ENCODE measurements at regions not wholly inside any gene's neighbourhood (a gene's known extent, or its start where the extent isn't known, plus 50 kb on each side); places are given as distances from the start of the nearest gene placed in this dataset.

DNA sequence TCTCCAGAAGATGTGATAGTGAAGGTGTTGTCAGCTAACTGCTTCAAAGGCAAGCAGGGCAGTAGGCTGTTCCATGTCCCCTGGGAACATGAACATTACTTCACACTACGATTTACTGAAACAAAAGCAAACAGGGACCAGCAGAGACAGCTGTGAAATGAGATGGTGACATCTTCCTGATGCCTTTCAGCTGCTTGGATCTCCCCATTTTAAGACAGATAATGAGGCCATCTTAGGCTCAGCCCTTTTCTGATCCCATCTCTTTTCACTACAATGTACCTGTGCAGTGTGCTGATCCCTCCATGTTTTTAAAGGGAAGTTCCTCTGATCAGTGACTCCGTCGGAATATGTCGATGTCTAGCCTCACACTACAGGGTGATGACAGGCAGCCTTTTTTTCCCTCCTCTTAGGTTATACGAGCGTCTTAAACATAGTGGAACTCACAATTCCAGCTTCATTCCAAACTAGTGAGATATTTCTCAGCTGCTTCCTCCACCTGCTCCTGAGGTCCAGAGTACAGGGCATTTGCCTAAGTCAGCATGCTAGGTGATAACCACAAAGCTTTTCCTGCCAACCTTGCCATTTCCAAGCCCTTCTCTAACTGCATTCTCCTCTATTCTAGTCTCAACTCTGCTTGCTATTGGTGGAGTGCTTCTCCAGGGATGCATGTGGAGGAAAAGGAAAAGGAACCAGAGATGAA, 87.6 kb upstream of the EGLN3 start (continued):
- TF ChIP-seq HNF4G (IDR thresholded peaks at IDR 0.05; ENCODE audit: borderline replicate concordance, low read depth, low read length) = peak; percentile 68
- peak; percentile 32; the same call in 1 of the 2 replicates for TF ChIP-seq HNF4G (CRISPR knock-in tag; IDR thresholded peaks at IDR 0.05; ENCODE audit: borderline replicate concordance, low read depth)
- peak; percentile 80; the same call in 1 of the 2 replicates for TF ChIP-seq ERF (CRISPR knock-in tag; IDR thresholded peaks at IDR 0.05)
- TF ChIP-seq ZNF207 (IDR thresholded peaks at IDR 0.05; ENCODE audit: borderline replicate concordance) = no peak
- TF ChIP-seq ZNF83 (CRISPR knock-in tag; IDR thresholded peaks at IDR 0.05; ENCODE audit: borderline replicate concordance) = no peak
- TF ChIP-seq SP140L (CRISPR knock-in tag; IDR thresholded peaks at IDR 0.05; ENCODE audit: borderline replicate concordance) = no peak
- no peak for TF ChIP-seq ZEB1 (IDR thresholded peaks at IDR 0.05; ENCODE audit: insufficient replicate concordance, low read depth)
- TF ChIP-seq NR1H2 (CRISPR knock-in tag; IDR thresholded peaks at IDR 0.05; ENCODE audit: borderline replicate concordance, low read depth) = no peak
- TF ChIP-seq, protein P1, sequence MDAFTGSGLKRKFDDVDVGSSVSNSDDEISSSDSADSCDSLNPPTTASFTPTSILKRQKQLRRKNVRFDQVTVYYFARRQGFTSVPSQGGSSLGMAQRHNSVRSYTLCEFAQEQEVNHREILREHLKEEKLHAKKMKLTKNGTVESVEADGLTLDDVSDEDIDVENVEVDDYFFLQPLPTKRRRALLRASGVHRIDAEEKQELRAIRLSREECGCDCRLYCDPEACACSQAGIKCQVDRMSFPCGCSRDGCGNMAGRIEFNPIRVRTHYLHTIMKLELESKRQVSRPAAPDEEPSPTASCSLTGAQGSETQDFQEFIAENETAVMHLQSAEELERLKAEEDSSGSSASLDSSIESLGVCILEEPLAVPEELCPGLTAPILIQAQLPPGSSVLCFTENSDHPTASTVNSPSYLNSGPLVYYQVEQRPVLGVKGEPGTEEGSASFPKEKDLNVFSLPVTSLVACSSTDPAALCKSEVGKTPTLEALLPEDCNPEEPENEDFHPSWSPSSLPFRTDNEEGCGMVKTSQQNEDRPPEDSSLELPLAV (CRISPR knock-in tag; conservative IDR thresholded peaks at IDR 0.05; ENCODE audit: low read depth) = no peak
- TF ChIP-seq NR2F1 (CRISPR knock-in tag; IDR thresholded peaks at IDR 0.05) = no peak; a peak in 1 of 4 replicates
- no peak for TF ChIP-seq CBX2 (IDR thresholded peaks at IDR 0.05; ENCODE audit: low read depth, low read length)
- TF ChIP-seq CBX2 (CRISPR knock-in tag; IDR thresholded peaks at IDR 0.05; ENCODE audit: low read depth) = 0 out of 2 replicates have a peak, but pooled peaks have one; percentile 31
- TF ChIP-seq, protein P2, sequence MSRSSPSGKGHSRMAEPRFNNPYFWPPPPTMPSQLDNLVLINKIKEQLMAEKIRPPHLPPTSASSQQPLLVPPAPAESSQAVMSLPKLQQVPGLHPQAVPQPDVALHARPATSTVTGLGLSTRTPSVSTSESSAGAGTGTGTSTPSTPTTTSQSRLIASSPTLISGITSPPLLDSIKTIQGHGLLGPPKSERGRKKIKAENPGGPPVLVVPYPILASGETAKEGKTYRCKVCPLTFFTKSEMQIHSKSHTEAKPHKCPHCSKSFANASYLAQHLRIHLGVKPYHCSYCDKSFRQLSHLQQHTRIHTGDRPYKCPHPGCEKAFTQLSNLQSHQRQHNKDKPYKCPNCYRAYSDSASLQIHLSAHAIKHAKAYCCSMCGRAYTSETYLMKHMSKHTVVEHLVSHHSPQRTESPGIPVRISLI (CRISPR knock-in tag; IDR thresholded peaks at IDR 0.05; ENCODE audit: borderline replicate concordance) = no peak
- TF ChIP-seq ZNF724P (CRISPR knock-in tag; IDR thresholded peaks at IDR 0.05; ENCODE audit: borderline replicate concordance) = no peak
- no peak for TF ChIP-seq ZNF12 (CRISPR knock-in tag; IDR thresholded peaks at IDR 0.05)
- TF ChIP-seq, protein P3, sequence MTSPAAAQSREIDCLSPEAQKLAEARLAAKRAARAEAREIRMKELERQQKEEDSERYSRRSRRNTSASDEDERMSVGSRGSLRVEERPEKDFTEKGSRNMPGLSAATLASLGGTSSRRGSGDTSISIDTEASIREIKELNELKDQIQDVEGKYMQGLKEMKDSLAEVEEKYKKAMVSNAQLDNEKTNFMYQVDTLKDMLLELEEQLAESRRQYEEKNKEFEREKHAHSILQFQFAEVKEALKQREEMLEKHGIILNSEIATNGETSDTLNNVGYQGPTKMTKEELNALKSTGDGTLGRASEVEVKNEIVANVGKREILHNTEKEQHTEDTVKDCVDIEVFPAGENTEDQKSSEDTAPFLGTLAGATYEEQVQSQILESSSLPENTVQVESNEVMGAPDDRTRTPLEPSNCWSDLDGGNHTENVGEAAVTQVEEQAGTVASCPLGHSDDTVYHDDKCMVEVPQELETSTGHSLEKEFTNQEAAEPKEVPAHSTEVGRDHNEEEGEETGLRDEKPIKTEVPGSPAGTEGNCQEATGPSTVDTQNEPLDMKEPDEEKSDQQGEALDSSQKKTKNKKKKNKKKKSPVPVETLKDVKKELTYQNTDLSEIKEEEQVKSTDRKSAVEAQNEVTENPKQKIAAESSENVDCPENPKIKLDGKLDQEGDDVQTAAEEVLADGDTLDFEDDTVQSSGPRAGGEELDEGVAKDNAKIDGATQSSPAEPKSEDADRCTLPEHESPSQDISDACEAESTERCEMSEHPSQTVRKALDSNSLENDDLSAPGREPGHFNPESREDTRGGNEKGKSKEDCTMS (CRISPR knock-in tag; conservative IDR thresholded peaks at IDR 0.05) = no peak
- TF ChIP-seq, protein P4, sequence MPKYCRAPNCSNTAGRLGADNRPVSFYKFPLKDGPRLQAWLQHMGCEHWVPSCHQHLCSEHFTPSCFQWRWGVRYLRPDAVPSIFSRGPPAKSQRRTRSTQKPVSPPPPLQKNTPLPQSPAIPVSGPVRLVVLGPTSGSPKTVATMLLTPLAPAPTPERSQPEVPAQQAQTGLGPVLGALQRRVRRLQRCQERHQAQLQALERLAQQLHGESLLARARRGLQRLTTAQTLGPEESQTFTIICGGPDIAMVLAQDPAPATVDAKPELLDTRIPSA (CRISPR knock-in tag; IDR thresholded peaks at IDR 0.05; ENCODE audit: borderline replicate concordance) = no peak
- TF ChIP-seq GTF3A (CRISPR knock-in tag; conservative IDR thresholded peaks at IDR 0.05) = no peak
- TF ChIP-seq, protein P5, sequence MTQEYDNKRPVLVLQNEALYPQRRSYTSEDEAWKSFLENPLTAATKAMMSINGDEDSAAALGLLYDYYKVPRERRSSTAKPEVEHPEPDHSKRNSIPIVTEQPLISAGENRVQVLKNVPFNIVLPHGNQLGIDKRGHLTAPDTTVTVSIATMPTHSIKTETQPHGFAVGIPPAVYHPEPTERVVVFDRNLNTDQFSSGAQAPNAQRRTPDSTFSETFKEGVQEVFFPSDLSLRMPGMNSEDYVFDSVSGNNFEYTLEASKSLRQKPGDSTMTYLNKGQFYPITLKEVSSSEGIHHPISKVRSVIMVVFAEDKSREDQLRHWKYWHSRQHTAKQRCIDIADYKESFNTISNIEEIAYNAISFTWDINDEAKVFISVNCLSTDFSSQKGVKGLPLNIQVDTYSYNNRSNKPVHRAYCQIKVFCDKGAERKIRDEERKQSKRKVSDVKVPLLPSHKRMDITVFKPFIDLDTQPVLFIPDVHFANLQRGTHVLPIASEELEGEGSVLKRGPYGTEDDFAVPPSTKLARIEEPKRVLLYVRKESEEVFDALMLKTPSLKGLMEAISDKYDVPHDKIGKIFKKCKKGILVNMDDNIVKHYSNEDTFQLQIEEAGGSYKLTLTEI (CRISPR knock-in tag; conservative IDR thresholded peaks at IDR 0.05) = no peak
- no peak for TF ChIP-seq CEBPB (IDR thresholded peaks at IDR 0.05; ENCODE audit: borderline replicate concordance, low read depth, low read length)
- TF ChIP-seq ZNF484 (CRISPR knock-in tag; IDR thresholded peaks at IDR 0.05; ENCODE audit: borderline replicate concordance, low read depth) = no peak
- TF ChIP-seq KLF15 (CRISPR knock-in tag; IDR thresholded peaks at IDR 0.05; ENCODE audit: borderline replicate concordance) = no peak

Measured in HepG2 (cell line).